Left lobe of liver (tissue), 2 donors: ENCODE measurements at regions not wholly inside any gene's neighbourhood (a gene's known extent, or its start where the extent isn't known, plus 50 kb on each side); places are given as distances from the start of the nearest gene placed in this dataset.
"Not testable (repeated sequence)": the region's sequence is repeated elsewhere in the genome, so short reads cannot be mapped to it uniquely, and the experiment has no call there.

Experiments used
- ATAC-seq: fragments of 200-7000 bp; cut with Tn5 transposase; one replicate; pipeline ENCODE4 v1.9.1; 2020; ENCODE audit warnings: mild to moderate bottlenecking, moderate library complexity
- DNase-seq: peaks from one replicate; pipeline ENCODE4 v3.0.0-alpha.2; 2020; ENCODE audit warnings: low spot score
- donor health status: DM: no; HTN: no; CAD: no; lungs with moderate emphysema.
- donor health status: DM: no; HTN: yes; CAD: no.

GRCh38 chr4:104649631-104650030, 154.9 kb upstream of the CXXC4 start:
- ATAC-seq (no peak), DNase-seq (no peak)

- not testable (repeated sequence) for ATAC-seq, DNase-seq
Observed at GRCh38 chr4:104662269-104662668, 167.6 kb upstream of the CXXC4 start.

- ATAC-seq = no peak
- DNase-seq = no peak
Observed at GRCh38 chr4:104677116-104677515, 182.4 kb upstream of the CXXC4 start.

DNA sequence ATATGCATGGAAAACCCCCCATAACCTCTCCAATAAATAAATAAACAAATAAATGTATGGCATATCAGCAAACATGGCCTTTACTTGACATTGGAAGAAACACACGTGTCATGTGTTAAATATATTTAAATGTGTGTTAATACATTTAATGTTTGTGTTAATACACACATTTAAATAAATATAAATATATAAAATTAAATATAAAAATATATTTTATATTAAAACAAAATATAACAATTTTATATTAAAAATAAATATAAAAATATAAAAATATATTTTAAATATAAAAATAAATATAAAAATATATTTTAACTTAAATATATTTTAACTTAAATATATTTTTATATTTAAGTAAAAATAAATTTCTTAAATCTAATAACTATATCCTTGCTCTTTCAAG, 187.6 kb upstream of the CXXC4 start:
- DNase-seq (no peak), ATAC-seq (no peak)

GRCh38 chr4:104693601-104694201, 199.0 kb upstream of the CXXC4 start:
- ATAC-seq = peak; percentile 39

GRCh38 chr4:104716584-104716983, 221.9 kb upstream of the CXXC4 start:
- ATAC-seq = no peak

More at GRCh38 chr4:104693601-104694201, 199.0 kb upstream of the CXXC4 start:
- DNase-seq = no peak

DNA sequence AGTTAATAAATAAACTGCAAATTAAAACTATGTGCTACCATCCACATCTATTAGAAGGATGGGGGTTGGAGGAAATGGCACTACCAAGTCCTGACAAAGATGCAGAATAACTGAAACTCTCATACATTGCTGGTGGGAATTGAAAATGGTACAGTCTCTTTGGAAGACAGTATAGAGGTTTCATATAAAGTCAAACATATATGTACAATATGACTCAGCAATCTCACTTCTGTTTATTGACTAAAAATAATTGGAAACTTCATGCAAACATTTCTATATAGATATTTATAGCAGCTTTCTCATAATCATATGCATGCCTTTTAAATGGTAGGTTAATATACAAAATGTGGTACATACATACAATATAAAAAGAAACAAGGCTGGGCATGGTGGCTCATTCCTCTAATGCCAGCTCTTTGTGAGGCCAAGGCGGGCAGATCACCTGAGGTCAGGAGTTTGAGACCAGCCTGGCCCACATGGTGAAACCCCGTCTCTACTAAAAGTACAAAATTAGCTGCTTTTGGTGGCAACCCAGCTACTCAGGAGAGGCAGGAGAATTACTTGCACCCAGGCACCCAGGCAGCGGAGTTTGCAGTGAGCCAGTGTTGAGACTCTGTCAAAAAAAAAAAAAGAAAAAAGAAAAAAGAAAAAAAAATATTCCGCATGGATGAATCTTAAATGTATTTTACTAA, 225.0 kb upstream of the CXXC4 start:
- no peak for DNase-seq
- ATAC-seq = no peak

More at GRCh38 chr4:104716584-104716983, 221.9 kb upstream of the CXXC4 start:
- no peak for DNase-seq

DNA sequence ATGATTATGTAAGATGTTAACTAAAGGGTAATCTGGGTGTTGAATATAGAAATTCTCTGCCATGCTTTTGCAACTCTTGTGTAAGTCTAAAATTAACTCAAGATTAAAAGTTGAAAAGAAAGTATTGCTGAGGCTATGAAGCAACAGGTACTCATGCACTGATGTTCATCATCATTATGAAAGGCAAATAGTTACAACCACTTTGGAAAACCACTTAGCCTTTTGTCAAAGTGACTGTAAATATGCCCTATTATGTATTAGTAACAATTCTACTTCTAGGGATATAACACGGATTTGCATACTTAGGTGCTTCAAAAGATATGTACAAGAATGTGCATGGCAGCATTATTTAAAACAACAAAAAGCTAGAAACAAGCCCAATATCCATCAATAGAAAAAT, 227.8 kb upstream of the CXXC4 start:
- ATAC-seq = no peak
- no peak for DNase-seq

- no peak for ATAC-seq
Observed at GRCh38 chr4:104726002-104726401, 231.3 kb upstream of the CXXC4 start.

GRCh38 chr4:104727643-104728042, 232.9 kb upstream of the CXXC4 start:
- DNase-seq = no peak
- ATAC-seq = peak; percentile 73

More at GRCh38 chr4:104726002-104726401, 231.3 kb upstream of the CXXC4 start:
- DNase-seq = no peak

DNA sequence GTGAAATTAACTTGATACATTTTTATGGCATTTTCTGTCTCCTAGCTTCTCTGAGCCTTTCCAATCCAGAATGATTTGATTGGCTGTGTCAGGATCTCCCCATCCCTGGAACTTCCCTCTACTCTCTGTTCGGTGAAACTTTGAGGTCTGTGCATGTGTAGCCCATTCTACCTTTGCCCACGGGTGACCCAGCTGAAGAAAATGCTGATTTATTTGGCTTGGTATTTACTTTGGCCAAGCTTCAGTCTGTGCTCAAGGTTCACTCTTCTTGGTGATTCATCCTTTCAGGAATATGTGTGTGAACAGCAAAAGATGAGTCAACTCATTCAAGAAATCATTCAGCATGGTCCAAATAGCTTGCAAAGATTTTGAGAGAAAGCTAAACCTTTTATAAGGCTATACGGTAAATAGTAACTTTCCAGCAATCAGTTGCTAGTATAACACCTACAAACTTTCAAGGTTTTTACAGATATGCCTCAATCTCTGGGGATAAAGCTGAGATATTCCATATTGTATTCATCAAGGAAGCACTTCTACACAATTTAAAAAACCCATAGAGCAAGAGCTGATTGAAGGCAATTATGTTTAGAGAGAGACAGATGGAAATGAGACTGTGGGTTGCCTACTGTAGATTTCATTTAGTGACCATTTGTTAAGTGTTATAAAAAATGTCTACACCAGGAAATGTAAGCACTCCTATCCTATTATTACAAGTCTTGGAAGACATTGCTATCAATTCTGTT, 233.9 kb upstream of the CXXC4 start:
- DNase-seq (peak; percentile 55), ATAC-seq (peak; percentile 96)

DNA sequence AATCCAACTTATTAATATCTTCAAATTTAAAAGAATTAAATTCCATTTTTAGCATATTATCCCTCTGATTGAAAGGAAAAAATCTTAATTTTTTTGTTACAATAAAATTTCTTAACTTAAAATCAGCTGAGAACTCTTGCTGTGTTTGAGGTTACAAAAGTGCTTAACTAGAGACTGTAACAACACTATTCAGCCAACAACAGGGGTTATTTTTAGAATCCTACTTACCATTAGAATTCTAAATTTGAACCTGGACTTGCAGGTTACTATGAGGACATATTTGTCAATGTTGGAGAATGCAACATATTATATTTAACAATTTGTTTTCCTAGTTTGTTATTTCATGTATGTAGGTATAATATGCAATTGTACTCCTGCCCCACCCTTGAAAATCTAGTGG, 238.1 kb upstream of the CXXC4 start:
- ATAC-seq = no peak
- DNase-seq = no peak

DNA sequence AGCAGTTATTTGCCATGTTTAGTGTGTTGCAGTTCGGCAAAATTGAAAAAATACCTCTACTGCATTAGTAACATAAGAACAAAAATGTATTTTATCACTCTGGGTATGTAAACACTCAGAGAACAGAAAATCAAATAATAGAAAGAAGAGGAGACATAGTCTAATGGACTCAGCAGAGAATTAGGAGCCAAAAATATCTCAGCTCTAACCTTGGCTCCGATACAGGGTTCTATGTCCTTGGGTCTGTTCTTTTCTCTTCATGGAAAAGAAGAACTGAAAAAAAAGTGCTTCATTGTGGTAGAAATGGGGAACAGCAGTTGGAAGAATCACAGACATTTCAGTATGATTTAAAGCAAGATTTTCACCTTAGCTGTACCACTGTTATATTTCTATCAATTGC, 240.5 kb upstream of the CXXC4 start:
- ATAC-seq = peak; percentile 53
- DNase-seq = no peak

GRCh38 chr4:104740161-104740560, 245.5 kb upstream of the CXXC4 start:
- DNase-seq (no peak), ATAC-seq (no peak)

DNA sequence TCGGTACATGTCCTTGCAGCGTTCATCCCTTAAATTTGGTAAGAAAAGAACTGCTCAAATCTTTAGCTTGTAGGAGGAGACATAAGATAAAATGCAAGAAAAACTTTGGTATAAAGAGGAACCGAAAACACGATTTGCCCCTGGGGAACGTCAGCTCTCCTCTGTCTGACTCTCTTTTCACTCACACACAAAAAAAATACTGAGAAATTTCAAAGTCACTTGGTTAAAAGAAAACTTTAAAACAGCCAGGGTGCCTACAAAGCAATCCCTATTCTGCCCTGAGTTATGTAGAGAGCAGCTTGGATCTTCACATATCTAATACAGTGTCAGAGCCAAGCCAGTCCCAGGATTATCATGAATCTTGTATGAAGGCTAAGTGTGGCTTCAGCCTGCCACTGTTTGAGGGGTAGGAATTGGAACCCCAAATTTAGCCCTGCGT, 248.5 kb upstream of the CXXC4 start:
- DNase-seq = no peak

DNA sequence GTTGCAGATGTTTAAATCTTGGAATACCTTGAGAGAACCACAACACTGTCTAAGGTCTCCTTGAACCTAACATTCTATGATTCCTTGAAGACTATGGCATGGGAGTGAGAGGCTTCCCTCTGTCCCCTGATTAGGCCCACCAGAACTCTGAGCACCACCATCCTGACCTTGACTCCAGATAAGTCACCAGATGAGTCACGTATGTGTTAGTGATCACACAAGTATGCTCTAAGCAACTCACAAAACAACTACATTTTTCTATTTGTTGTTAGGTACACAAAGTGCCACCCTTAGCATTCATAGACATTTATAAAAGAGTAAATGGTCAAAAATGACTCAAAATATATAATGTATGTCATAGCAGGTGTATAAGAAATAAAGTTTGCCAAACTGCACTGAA, 252.9 kb upstream of the CXXC4 start:
- DNase-seq = no peak
- ATAC-seq = no peak

More for the DNA sequence above, 248.5 kb upstream of the CXXC4 start:
- ATAC-seq = no peak

GRCh38 chr4:104749062-104749461, 254.4 kb upstream of the CXXC4 start:
- no peak for ATAC-seq

DNA sequence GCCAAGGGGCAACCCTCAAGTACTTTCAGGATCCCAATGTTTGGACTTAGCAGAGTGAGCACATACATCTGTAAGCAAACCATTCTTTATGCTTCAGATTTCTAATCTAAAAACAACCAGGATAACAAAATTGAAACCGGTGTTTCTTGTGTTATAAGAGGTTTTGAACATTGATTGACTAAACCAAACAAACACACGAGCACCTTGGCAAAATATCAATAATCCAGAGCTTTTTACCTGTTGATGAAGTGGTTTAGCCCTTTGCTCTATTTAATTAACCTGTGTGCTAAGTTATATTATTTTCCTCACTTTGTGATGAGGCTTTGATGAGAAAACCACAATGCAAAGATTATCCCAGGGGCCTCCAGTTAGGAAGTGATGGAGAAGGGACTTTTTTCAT, 255.3 kb upstream of the CXXC4 start:
- peak; percentile 27 for ATAC-seq
- no peak for DNase-seq

More at GRCh38 chr4:104749062-104749461, 254.4 kb upstream of the CXXC4 start:
- DNase-seq = no peak

DNA sequence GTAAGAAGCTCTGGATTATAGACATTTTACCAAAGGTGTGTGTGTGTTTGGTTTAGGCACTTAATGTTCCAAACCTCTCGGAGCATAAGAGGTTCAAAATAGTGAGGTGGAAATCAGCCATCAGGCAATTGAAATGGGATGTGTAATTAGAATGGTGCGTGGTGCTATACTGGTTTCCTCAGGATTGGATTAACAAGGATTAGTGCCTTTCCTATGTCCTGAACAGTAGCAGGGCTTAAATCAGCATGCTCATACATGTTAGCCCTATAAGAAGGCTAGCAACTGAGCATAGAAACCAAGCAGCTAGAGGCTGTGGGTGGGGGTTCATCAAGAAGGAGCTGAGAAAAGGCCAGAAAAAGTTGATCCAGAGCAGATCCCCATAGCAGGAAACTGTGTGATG, 256.8 kb upstream of the CXXC4 start:
- ATAC-seq (no peak), DNase-seq (no peak)

- no peak for DNase-seq
- ATAC-seq = no peak
Observed at GRCh38 chr4:104752337-104752736, 257.6 kb upstream of the CXXC4 start.

- no peak for DNase-seq
- no peak for ATAC-seq
Observed at GRCh38 chr4:104756837-104757236, 262.1 kb upstream of the CXXC4 start.

DNA sequence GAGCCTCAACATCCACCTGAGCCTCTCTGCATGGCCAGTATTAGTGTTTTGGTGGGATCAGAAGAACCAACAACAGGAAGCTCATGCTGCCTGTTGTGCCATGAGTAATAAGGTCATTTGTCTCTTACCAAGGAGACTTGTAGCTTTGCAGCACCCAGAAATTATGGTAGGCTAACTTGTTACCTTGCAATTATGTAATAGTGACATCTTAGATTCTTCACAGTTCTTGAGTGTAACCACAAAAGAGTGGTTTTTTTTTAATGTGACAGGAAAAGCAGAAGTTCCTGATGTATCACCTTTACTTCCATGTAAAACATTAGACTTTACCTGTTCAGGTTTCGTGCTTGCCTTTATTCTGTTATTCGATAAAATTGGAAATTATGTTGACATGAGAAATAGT, 263.9 kb upstream of the CXXC4 start:
- ATAC-seq = no peak
- no peak for DNase-seq
